Muscle layer of duodenum (tissue), 2 donors: ENCODE measurements at regions not wholly inside any gene's neighbourhood (a gene's known extent, or its start where the extent isn't known, plus 50 kb on each side); places are given as distances from the start of the nearest gene placed in this dataset.
"Not testable (repeated sequence)": the region's sequence is repeated elsewhere in the genome, so short reads cannot be mapped to it uniquely, and the experiment has no call there.

Source experiments
- H3K27ac ChIP-seq: one replicate; pipeline ENCODE4 v1.7.0; 2013; ENCODE audit warnings: mild to moderate bottlenecking, low read length
- H3K27me3 ChIP-seq: one replicate; pipeline ENCODE4 v1.7.0; 2013; ENCODE audit warnings: low read depth, mild to moderate bottlenecking, control low read depth, low read length
- H3K36me3 ChIP-seq, 2 donors: one replicate each; pipeline ENCODE4 v1.7.0; 2013; ENCODE audit warnings: low read length in 2 of 2, control low read depth in 1 of 2, mild to moderate bottlenecking in 1 of 2; ENCODE audit not compliant: insufficient read depth in 2 of 2, control insufficient read depth in 1 of 2
- H3K4me1 ChIP-seq, 2 donors: one replicate each; pipeline ENCODE4 v1.7.0; 2013; ENCODE audit warnings: low read length in 2 of 2, mild to moderate bottlenecking in 2 of 2, control low read depth in 1 of 2, moderate library complexity in 1 of 2; ENCODE audit not compliant: insufficient read depth in 2 of 2, control insufficient read depth in 1 of 2
- H3K4me3 ChIP-seq, 2 donors: one replicate each; pipeline ENCODE4 v1.7.0; 2013; ENCODE audit warnings: low read length in 2 of 2, low read depth in 1 of 2, mild to moderate bottlenecking in 1 of 2
- H3K9me3 ChIP-seq, 2 donors: one replicate each; pipeline ENCODE4 v1.7.0; 2013; ENCODE audit warnings: low read length in 2 of 2, control low read depth in 1 of 2, mild to moderate bottlenecking in 1 of 2; ENCODE audit not compliant: control insufficient read depth in 1 of 2
- donor health status: healthy.

DNA sequence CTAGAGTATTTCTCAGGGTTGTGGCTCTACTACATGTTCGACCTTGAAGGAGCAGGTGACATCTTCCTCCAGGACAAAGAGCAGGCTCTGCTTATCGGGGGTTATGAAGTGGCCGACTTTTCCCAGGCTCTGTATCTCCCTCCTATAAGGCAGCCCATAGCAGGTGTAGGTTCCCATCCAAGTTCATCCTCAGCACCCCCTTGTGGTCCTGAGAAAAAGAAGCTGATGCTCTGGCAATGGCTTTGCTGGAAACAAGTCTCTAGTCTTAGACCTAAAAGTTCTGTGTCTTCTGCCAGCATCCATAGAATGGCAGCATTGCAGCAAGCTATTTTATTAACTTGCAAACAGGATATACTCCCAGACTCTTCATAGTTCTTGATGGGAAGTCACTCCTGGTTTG lies 836.6 kb upstream of the PRKX start:
- Histone ChIP-seq H3K4me1 (no peaks in the 10 kb centered on the region), H3K4me3 (no peak overlapping the region), H3K9me3 (no peaks in the 10 kb centered on the region), H3K27ac (no peak overlapping the region), H3K36me3 (no peaks in the 10 kb centered on the region), H3K27me3 (no peaks in the 10 kb centered on the region)

DNA sequence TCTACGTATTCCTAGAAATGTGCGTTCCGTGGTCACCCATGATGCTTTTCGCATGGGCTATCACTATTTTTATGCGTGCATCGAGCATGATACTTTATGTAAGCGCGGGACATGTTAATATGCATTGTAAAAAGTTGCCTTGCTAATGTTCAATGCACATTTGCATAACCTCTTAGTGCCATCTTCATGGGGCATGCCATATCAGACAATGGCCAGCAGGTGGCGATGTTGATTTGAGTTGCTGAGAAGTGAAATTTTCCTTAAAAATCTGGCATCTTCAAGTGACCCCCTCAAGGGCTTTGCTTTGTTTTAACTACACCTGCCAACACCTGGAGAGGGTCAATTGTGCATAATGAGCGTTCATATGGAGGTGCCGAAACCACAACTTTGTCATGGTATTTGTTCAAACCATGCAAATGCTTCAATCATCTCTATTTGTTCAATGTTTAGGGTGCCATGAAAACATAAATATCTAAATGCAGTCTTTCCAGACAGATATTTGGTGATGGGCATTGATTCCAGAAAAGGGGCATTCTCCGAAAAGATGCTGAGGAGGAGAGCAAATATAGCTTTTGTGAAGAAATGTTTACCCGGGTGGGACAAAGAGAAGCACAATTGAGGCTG lies 833.9 kb upstream of the PRKX start:
- H3K27me3 ChIP-seq, result no peaks in the 10 kb centered on the region
- no peak overlapping the region for H3K27ac ChIP-seq
- no peaks in the 10 kb centered on the region for H3K36me3 ChIP-seq
- no peaks in the 10 kb centered on the region for H3K9me3 ChIP-seq
- H3K4me1 ChIP-seq, result no peaks in the 10 kb centered on the region
- no peak overlapping the region for H3K4me3 ChIP-seq

DNA sequence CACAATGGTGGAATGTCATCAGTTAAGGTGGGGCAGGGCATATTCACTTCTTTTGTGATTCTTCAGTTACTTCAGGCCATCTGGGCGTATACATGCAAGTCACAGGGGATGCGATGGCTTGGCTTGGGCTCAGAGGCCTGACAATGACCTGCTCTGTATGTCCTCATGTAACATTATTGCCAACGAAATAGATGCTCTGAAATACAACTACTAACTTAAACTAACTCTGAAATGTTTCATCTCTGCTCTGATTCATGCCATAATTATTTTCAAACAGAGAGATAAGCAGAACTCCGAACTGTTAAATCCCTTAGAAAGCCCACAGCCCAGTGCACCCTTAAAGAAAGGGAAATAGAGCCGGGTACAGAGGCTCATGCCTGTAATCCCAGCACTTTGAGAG lies 832.7 kb upstream of the PRKX start:
- H3K36me3 ChIP-seq, H3K9me3 ChIP-seq, H3K27me3 ChIP-seq, H3K4me1 ChIP-seq, H3K4me3 ChIP-seq, H3K27ac ChIP-seq: not testable (repeated sequence)

DNA sequence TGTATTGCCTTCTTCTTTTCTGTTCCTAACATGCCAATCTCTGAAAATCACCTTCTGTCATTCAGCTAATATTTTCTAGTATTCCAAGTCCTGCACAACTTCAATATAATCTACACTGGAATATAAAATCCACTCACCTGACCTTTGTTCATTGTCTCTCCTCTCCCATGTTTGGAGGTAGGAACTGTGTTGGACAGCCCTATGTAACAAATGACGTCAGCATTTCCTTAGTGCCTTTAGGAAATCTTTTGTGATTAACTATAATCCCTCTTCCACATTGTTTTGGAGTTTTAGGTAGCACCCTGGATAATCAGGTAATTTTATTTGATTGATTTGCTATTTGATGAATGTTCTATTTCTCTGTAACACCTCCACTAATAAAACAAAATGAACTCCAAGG lies 814.8 kb upstream of the PRKX start:
- Histone ChIP-seq H3K4me1 (no peaks in the 10 kb centered on the region), H3K27me3 (no peaks in the 10 kb centered on the region), H3K27ac (no peak overlapping the region), H3K4me3 (no peak overlapping the region), H3K36me3 (no peaks in the 10 kb centered on the region), H3K9me3 (no peaks in the 10 kb centered on the region)

DNA sequence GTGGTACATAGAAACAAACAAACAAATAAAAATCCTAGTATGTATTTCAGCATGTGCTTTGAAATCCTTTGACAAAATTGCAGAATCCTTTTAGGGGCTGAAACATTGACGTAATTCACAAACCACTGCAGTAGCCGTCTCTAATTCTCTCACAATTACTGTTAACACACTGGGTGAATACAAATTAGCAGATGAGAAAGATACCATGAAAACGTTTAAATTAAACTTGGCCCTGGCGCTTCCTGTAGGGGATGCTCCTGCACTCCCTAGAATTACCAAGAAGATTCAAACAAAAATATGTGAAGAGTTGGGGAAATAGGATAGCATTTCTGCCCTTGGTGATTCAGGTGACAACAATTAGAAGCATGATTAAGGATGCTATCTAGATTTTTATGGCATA lies 772.5 kb upstream of the PRKX start:
- Histone ChIP-seq H3K27me3 (no peaks in the 10 kb centered on the region), H3K27ac (no peak overlapping the region), H3K4me1 (no peaks in the 10 kb centered on the region), H3K9me3 (peaks cover 0 to 5% of the 10 kb centered on the region in 2 donors), H3K36me3 (no peaks in the 10 kb centered on the region), H3K4me3 (no peak overlapping the region)

DNA sequence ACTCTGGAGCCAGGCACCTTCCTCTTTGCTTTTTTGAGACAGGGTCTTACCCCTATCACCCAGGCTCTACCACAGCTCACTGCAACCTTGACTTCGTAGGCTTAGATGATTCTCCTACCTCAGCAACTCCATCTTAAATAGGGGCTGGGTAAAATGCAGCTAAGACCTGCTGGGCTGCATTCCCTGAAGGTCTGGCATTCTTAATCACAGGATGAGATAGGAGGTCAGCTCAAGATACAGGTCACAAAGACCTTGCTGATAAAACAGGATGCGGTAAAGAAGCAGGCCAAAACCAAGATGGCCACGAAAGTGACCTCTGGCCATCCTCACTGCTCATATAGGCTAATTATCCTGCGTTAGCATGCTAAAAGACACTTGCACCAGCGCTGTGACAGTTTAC lies 770.8 kb upstream of the PRKX start:
- Histone ChIP-seq H3K4me3 (no peak overlapping the region), H3K27me3 (no peaks in the 10 kb centered on the region), H3K9me3 (peaks cover 0 to 5% of the 10 kb centered on the region in 2 donors), H3K4me1 (no peaks in the 10 kb centered on the region), H3K27ac (no peak overlapping the region), H3K36me3 (no peaks in the 10 kb centered on the region)

DNA sequence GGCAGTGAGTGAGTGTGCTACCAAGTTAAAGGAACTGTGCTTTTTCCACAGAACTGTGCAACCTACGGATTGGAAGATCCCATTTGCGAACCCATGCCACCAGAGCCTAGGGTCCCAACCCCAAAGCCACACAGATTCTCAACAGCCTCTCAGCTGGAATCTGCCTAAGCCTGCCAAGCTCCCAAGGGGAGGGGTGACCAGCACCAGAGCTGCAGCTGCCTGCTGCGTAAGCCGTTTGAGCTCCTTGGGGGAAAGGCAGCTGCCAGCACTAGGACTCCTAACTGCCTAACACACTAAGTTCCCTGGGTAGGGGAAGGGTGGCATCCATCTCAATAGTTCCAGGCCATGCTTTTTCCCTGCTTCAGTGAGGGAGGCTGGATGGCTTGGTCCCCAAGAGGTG lies 738.1 kb upstream of the PRKX start:
- Histone ChIP-seq H3K4me1 (no peaks in the 10 kb centered on the region), H3K4me3 (no peak overlapping the region), H3K9me3 (no peaks in the 10 kb centered on the region), H3K27ac (no peak overlapping the region), H3K27me3 (no peaks in the 10 kb centered on the region), H3K36me3 (no peaks in the 10 kb centered on the region)

DNA sequence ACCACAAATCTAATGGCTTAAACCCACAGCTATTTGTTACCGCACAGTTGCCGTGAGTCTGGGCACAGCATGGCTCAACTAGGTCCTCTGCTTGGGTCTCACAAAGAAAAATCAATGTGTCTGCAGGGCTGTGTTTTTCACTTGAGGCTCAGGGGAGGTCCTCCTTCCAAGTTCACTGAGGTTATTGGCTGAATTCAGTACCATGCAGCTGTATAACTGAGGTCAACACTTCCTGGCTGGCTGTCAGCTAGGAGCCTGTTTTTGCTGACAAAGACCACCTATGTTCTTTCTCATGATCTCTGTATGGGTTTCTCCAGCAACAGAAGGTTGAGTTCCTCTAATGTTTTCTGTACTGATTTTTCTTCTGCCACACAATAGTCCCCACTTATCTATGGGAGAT lies 736.7 kb upstream of the PRKX start:
- Histone ChIP-seq H3K9me3 (no peaks in the 10 kb centered on the region), H3K27me3 (no peaks in the 10 kb centered on the region), H3K36me3 (no peaks in the 10 kb centered on the region), H3K4me1 (no peaks in the 10 kb centered on the region), H3K4me3 (no peak overlapping the region), H3K27ac (no peak overlapping the region)

DNA sequence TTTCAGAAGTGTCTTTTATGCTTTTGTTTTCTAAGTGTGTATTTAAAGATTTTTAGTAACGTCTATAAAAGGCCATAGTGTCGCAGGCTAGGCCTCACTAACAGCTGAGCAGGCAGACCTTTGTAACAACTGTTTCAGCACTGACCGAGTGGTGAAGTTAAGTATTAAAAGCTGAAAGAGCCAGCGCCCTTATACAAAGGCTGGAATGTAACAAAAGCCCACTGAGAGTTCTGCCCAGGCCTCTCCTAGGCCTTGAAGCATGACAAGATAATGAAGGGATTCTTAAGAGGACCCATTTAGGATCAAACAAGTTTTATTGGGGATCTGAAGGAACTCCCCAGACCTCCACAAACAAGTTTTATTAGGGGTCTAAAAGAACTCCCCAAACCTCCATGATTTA lies 722.5 kb upstream of the PRKX start:
- H3K9me3 ChIP-seq, result no peaks in the 10 kb centered on the region
- no peak overlapping the region for H3K4me3 ChIP-seq
- H3K36me3 ChIP-seq, result no peaks in the 10 kb centered on the region
- no peaks in the 10 kb centered on the region for H3K4me1 ChIP-seq
- no peaks in the 10 kb centered on the region for H3K27me3 ChIP-seq
- no peak overlapping the region for H3K27ac ChIP-seq

DNA sequence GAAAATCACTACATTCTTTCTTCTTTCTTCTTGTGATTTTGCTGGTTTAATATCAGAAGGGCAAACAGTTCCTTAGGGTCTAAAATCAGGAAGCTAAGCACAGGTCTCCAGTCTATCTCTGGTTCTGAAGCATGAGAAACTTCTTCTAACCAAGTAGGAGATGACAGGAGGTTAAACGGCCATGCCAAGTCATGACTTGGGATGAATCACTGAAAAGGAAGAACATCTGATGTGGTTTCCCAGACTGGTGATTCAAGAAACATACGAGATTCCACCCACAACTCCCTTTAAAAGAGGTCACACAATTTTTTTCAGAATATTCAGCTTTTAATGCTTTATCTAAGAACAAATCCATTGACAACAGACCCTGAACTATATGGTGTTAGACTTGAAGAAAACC lies 684.0 kb upstream of the PRKX start:
- H3K4me3 ChIP-seq, result no peak overlapping the region
- no peaks in the 10 kb centered on the region for H3K27me3 ChIP-seq
- no peaks in the 10 kb centered on the region for H3K9me3 ChIP-seq
- no peaks in the 10 kb centered on the region for H3K36me3 ChIP-seq
- no peaks in the 10 kb centered on the region for H3K4me1 ChIP-seq
- H3K27ac ChIP-seq, result no peak overlapping the region

DNA sequence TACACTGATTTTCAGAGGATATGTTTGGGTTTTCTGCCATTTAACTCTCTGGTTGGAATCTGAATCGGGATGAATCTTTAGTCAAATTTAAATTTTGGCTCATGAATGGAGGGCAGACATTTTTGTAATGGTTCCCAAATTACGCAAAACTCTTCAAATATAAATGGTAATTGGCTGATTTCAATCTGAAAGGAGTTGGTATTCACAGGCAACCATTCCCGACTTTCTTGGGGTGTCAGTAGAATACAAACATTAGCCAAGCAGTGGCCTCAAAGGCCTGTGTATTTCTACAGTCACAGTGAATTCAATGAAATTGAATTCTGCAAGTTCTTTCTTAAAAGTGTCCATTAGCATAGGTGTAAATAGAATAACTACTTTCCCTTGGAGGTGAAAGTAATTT lies 668.8 kb upstream of the PRKX start:
- peaks cover 0 to 6% of the 10 kb centered on the region in 2 donors for H3K9me3 ChIP-seq

DNA sequence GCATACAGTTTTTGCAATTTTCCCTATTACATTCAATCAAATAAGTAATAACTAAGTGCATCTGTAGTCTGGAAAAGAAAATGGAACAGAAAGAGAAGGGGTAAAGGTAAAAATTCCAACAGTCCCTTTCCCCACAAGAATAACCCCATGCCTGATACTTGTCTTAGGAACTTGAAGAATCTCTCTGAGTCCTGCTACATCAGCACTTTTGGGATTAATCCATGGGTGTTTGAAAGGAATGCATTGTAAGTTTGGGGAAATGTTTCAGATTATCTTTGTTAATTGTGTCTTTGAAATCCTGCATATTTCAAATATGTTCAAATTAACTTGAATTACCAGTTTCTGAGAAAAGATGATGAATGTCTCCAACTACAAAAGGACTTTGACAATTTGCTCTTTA lies 667.3 kb upstream of the PRKX start:
- Histone ChIP-seq H3K27ac (no peak overlapping the region), H3K9me3 (peaks cover 0 to 6% of the 10 kb centered on the region in 2 donors), H3K27me3 (no peaks in the 10 kb centered on the region), H3K4me1 (no peaks in the 10 kb centered on the region), H3K36me3 (no peaks in the 10 kb centered on the region), H3K4me3 (no peak overlapping the region)

More for the DNA sequence above, 668.8 kb upstream of the PRKX start:
- Histone ChIP-seq H3K4me3 (no peak overlapping the region), H3K36me3 (no peaks in the 10 kb centered on the region), H3K4me1 (no peaks in the 10 kb centered on the region), H3K27ac (no peak overlapping the region), H3K27me3 (no peaks in the 10 kb centered on the region)
